Heart left ventricle (tissue), 16 donors: ENCODE measurements at regions not wholly inside any gene's neighbourhood (a gene's known extent, or its start where the extent isn't known, plus 50 kb on each side); places are given as distances from the start of the nearest gene placed in this dataset.
"Not testable (repeated sequence)": the region's sequence is repeated elsewhere in the genome, so short reads cannot be mapped to it uniquely, and the experiment has no call there.

Experiments
- ATAC-seq, 4 donors: fragments of 200-7000 bp; cut with Tn5 transposase; one replicate each; pipeline ENCODE4 v1.9.1; 2020 to 2022; ENCODE audit warnings: moderate library complexity in 4 of 4, mild to moderate bottlenecking in 3 of 4, moderate number of reproducible peaks in 1 of 4
- DNase-seq, 5 donors: peaks; one replicate each; pipeline ENCODE4 v3.0.0-alpha.2; 2020
- H3K27ac ChIP-seq, 12 donors: fragments of 200-600 bp; sonication (generic) in 4 of 12; one replicate each; pipeline versions ENCODE4 v1.5.0 to v1.8.0; 2016 to 2022; ENCODE audit warnings: mild to moderate bottlenecking in 2 of 12
- H3K27me3 ChIP-seq, 9 donors: fragments of 200-600 bp; sonication (generic) in 2 of 9; one replicate each; pipeline versions ENCODE4 v1.5.1 to v1.8.0; 2016 to 2022; ENCODE audit warnings: mild to moderate bottlenecking in 3 of 9
- H3K36me3 ChIP-seq, 9 donors: fragments of 200-600 bp; sonication (generic) in 2 of 9; one replicate each; pipeline versions ENCODE4 v1.5.0 to v1.8.0; 2018 to 2022; ENCODE audit warnings: mild to moderate bottlenecking in 2 of 9
- H3K4me1 ChIP-seq, 12 donors: fragments of 200-600 bp; sonication (generic) in 4 of 12; one replicate each; pipeline versions ENCODE4 v1.5.0 to v1.8.0; 2016 to 2022; ENCODE audit warnings: mild to moderate bottlenecking in 3 of 12
- H3K4me3 ChIP-seq, 12 donors: fragments of 200-600 bp; sonication (generic) in 4 of 12; one replicate each; pipeline versions ENCODE4 v1.5.0 to v1.8.0; 2017 to 2022; ENCODE audit warnings: mild to moderate bottlenecking in 9 of 12, moderate library complexity in 4 of 12
- H3K9me3 ChIP-seq, 12 donors: fragments of 200-600 bp; sonication (generic) in 4 of 12; one replicate each; pipeline versions ENCODE4 v1.5.0 to v1.8.0; 2016 to 2022; ENCODE audit warnings: mild to moderate bottlenecking in 1 of 12
- CTCF ChIP-seq, 12 donors: fragments of 200-600 bp; sonication (generic) in 4 of 12; IDR thresholded peaks; one replicate each; pipeline versions ENCODE4 v1.5.0 to v1.8.0; 2018 to 2022; ENCODE audit warnings: antibody characterized with exemption in 12 of 12, mild to moderate bottlenecking in 5 of 12
- POLR2A ChIP-seq, 2 donors: fragments of 450-650 bp; IDR thresholded peaks; one replicate each; pipeline ENCODE4 v1.6.1; 2017; ENCODE audit warnings: antibody characterized with exemption in 2 of 2, mild to moderate bottlenecking in 2 of 2, moderate library complexity in 2 of 2
- WGBS, 4 donors: extraction: QIAGEN DNeasy Blood & Tissue Kit in 2 of 4; methylation state at CpG; one replicate each; pipeline versions ENCODE4 v1.1.5 to v1.1.7; 2013 to 2018; 5-methylcytosine and 5-hydroxymethylcytosine counted together
- intact Hi-C, 10 donors: fragments of 100-400 bp; cut with DNase I; formaldehyde crosslinking; loops; one replicate each; pipeline versions ENCODE4 v1.11.1 to v1.14.2; 2022
- donor health status: ischemic (EF 13 %, LVEDD 7.1; RV severe dilation, severe dysfunction).
- donor health status: healthy with polysubstance abuse.
- donor health status: DM: no; HTN: yes; CAD: no.
- donor health status: DM: no; HTN: no; CAD: no.
- donor health status: ischemic (EF 25% LVEDD 6.9; RV normal size, moderate dysfunction).
- donor health status: ischemic (EF 25% LVEDD 5.7; RV mildly dilated, moderate dysfunction).
- donor health status: healthy.
- donor health status: DM: yes; HTN: yes; CAD: no.
- donor health status: ischemic (EF 35%, LVEDD 5.7; RV mildly dilated, moderate dysfunction).
- donor health status: nonischemic (EF 11% LVEDD 7.7; RV severe dilation, severe dysfunction).
- donor health status: DM: yes; HTN: yes; CAD: no.
- donor health status: PGD.
- donor health status: ischemic (EF 29% LVEDD 5.4; RV normal size, mild dysfunction).
- donor health status: nonischemic (EF 23%, LVEDD 6.1; RV moderate dilation, normal function).

GRCh38 chr10:46106410-46107255 lies 60.6 kb upstream of the MSMB start:
- H3K27ac ChIP-seq = peak overlapping the region in 2 of 12 donors; percentile 1 to 29

GRCh38 chr10:46108158-46108499 lies 62.1 kb upstream of the MSMB start:
- DNase-seq, H3K27ac ChIP-seq, H3K4me1 ChIP-seq, H3K9me3 ChIP-seq, H3K36me3 ChIP-seq, H3K4me3 ChIP-seq, H3K27me3 ChIP-seq, ATAC-seq: not testable (repeated sequence)
- WGBS, 4 donors = 73 to 91% (median 83%) methylated on average over 4 of the region's 5 CpGs
- intact Hi-C loops = loop anchor here in 4 of 10 donors (5.0 to 10.0 kb wide), 3 partner anchors 174 to 1277 kb away; partner anchors contain the start of genes ANTXRL (in 1 of the 4) and ZNF488 (in 1 of the 4)

More at GRCh38 chr10:46106410-46107255, 60.6 kb upstream of the MSMB start:
- DNase-seq = peak; percentile 55 to 84 (median 58)
- no peaks in the 10 kb centered on the region for H3K36me3 ChIP-seq
- intact Hi-C loops = loop anchor here in 4 of 10 donors (5.0 to 10.0 kb wide), 3 partner anchors 176 to 1278 kb away; partner anchors contain the start of genes ANTXRL (in 1 of the 4) and ZNF488 (in 1 of the 4)
- H3K27me3 ChIP-seq = peaks cover 0 to 8% (median 0%) of the 10 kb centered on the region in 9 donors
- peak overlapping the region; percentile 14 to 64 (median 59) for H3K4me3 ChIP-seq
- H3K9me3 ChIP-seq = no peaks in the 10 kb centered on the region
- 3 to 11% (median 5%) methylated on average over 19 to 55 of the region's 55 CpGs for WGBS, 4 donors
- TF ChIP-seq POLR2A (IDR thresholded peaks at IDR 0.05) = no peak
- TF ChIP-seq CTCF (IDR thresholded peaks at IDR 0.05) = peak in 2 of 12 donors; percentile 8 to 29
- peaks cover 0 to 9% (median 7%) of the 10 kb centered on the region in 12 donors for H3K4me1 ChIP-seq
- ATAC-seq = peak; percentile 96 to 100 (median 99)

- not testable (repeated sequence) for H3K4me3 ChIP-seq, DNase-seq
- WGBS, 4 donors = 50 to 91% (median 85%) methylated on average over 1 of the region's 1 CpG; no CpG with 5 or more reads in 1 of the 4 donors
Measured at GRCh38 chr10:46154271-46154670, 108.2 kb upstream of the MSMB start.

GRCh38 chr10:46154683-46155082 lies 108.6 kb upstream of the MSMB start:
- DNase-seq, H3K9me3 ChIP-seq, intact Hi-C loops, H3K27me3 ChIP-seq, H3K4me1 ChIP-seq, H3K36me3 ChIP-seq, H3K27ac ChIP-seq, H3K4me3 ChIP-seq, ATAC-seq: not testable (repeated sequence)
- WGBS, 4 donors = 89 to 94% (median 92%) methylated on average over 2 of the region's 2 CpGs

More at GRCh38 chr10:46154271-46154670, 108.2 kb upstream of the MSMB start:
- H3K27ac ChIP-seq, ATAC-seq, H3K9me3 ChIP-seq, intact Hi-C loops, H3K27me3 ChIP-seq, H3K36me3 ChIP-seq, H3K4me1 ChIP-seq: not testable (repeated sequence)

GRCh38 chr10:46156866-46157265 lies 110.8 kb upstream of the MSMB start:
- H3K36me3 ChIP-seq, ATAC-seq, intact Hi-C loops: not testable (repeated sequence)

GRCh38 chr10:46169736-46170135 lies 117.1 kb upstream of the ANTXRL start:
- Histone ChIP-seq H3K36me3 (no peaks in the 10 kb centered on the region), H3K9me3 (peaks cover 0 to 22% (median 6%) of the 10 kb centered on the region in 12 donors), H3K27ac (no peak overlapping the region), H3K4me3 (no peak overlapping the region), H3K4me1 (no peaks in the 10 kb centered on the region), H3K27me3 (no peaks in the 10 kb centered on the region)
- ATAC-seq (no peak), DNase-seq (no peak)
- TF ChIP-seq POLR2A (IDR thresholded peaks at IDR 0.05) (no peak), CTCF (IDR thresholded peaks at IDR 0.05) (no peak)
- intact Hi-C loops = no loop called here

More at GRCh38 chr10:46156866-46157265, 110.8 kb upstream of the MSMB start:
- not testable (repeated sequence) for H3K4me1 ChIP-seq, H3K27ac ChIP-seq, DNase-seq, H3K4me3 ChIP-seq, H3K27me3 ChIP-seq, H3K9me3 ChIP-seq
